IMR-90 (cell line): ENCODE measurements at regions not wholly inside any gene's neighbourhood (a gene's known extent, or its start where the extent isn't known, plus 50 kb on each side); places are given as distances from the start of the nearest gene placed in this dataset.

Experiments used
- ATAC-seq: fragments of 200-7000 bp; cut with Tn5 transposase; 2 replicates; pipeline ENCODE4 v1.9.1; 2020; ENCODE audit warnings: low read depth, mild to moderate bottlenecking, moderate library complexity
- BruUV-seq: library from RNA; stranded (reverse); fragments of 400-500 nt; replicated peaks from 2 replicates; lab custom pipeline; 2021; lab: Mats Ljungman, UMichigan
- CTCF ChIA-PET: fragments of 300-600 bp; formaldehyde crosslinking; extraction: SDS; loops from one replicate; lab custom pipeline; 2021; ENCODE audit warnings: antibody characterized with exemption; lab: Yijun Ruan, JAX
- POLR2A ChIA-PET: fragments of 300-600 bp; sonication (Branson Sonifier 250); formaldehyde crosslinking; loops from one replicate; lab custom pipeline; 2022; ENCODE audit warnings: antibody characterized with exemption; ENCODE audit not compliant: unreplicated experiment; lab: Charles Lee
- DNase-seq: peaks from one replicate; pipeline ENCODE4 v3.0.0; 2013
- H2AFZ ChIP-seq: replicated peaks from 2 replicates; pipeline ENCODE3; 2013; ENCODE audit warnings: low read length, mild to moderate bottlenecking; ENCODE audit not compliant: poor library complexity
- H2AK5ac ChIP-seq: 2 replicates; pipeline ENCODE4 v1.6.1; 2013; ENCODE audit warnings: low read depth, low read length, inconsistent platforms
- H2AK9ac ChIP-seq: replicated peaks from 2 replicates; pipeline ENCODE3; 2013; ENCODE audit warnings: mild to moderate bottlenecking, low read depth, low read length, moderate library complexity; ENCODE audit not compliant: poor library complexity
- H2BK120ac ChIP-seq: 2 replicates; pipeline ENCODE4 v1.6.1; 2013; ENCODE audit warnings: low read depth, low read length, inconsistent platforms
- H2BK15ac ChIP-seq: 3 replicates; pipeline ENCODE4 v1.6.1; 2013; ENCODE audit warnings: low read depth, low read length, inconsistent platforms
- H2BK20ac ChIP-seq: 2 replicates; pipeline ENCODE4 v1.6.1; 2013; ENCODE audit warnings: low read depth, mild to moderate bottlenecking, inconsistent platforms, low read length, moderate library complexity
- H2BK5ac ChIP-seq: 2 replicates; pipeline ENCODE4 v1.6.1; 2013; ENCODE audit warnings: mild to moderate bottlenecking, low read depth, low read length, inconsistent platforms; ENCODE audit not compliant: poor library complexity, severe bottlenecking
- H3K14ac ChIP-seq: replicated peaks from 2 replicates; pipeline ENCODE4 v1.6.1; 2013; ENCODE audit warnings: low read depth, low read length, inconsistent platforms
- H3K18ac ChIP-seq: 2 replicates; pipeline ENCODE4 v1.6.1; 2013; ENCODE audit warnings: low read depth, low read length, control low read depth
- H3K23ac ChIP-seq: 2 replicates; pipeline ENCODE4 v1.6.1; 2013; ENCODE audit warnings: low read depth, low read length, inconsistent platforms
- H3K27ac ChIP-seq: 2 replicates; pipeline ENCODE4 v1.5.1; 2013; ENCODE audit warnings: mild to moderate bottlenecking, control low read depth, low read length; ENCODE audit not compliant: insufficient read depth
- H3K27me3 ChIP-seq: 2 replicates; pipeline ENCODE4 v1.6.1; 2013; ENCODE audit warnings: low read length; ENCODE audit not compliant: control insufficient read depth, insufficient read depth
- H3K36me3 ChIP-seq: 2 replicates; pipeline ENCODE4 v1.6.1; 2013; ENCODE audit warnings: low read length, mixed read lengths; ENCODE audit not compliant: control insufficient read depth, insufficient read depth
- H3K4ac ChIP-seq: 2 replicates; pipeline ENCODE4 v1.6.1; 2013; ENCODE audit warnings: low read depth, low read length, inconsistent platforms
- H3K4me1 ChIP-seq: 2 replicates; pipeline ENCODE4 v1.6.1; 2013; ENCODE audit warnings: low read length, mixed read lengths; ENCODE audit not compliant: control insufficient read depth, insufficient read depth
- H3K4me2 ChIP-seq: 2 replicates; pipeline ENCODE4 v1.6.1; 2013; ENCODE audit warnings: low read depth, mild to moderate bottlenecking, control low read depth, low read length, moderate library complexity
- H3K4me3 ChIP-seq: 2 replicates; pipeline ENCODE4 v1.5.1; 2013; ENCODE audit warnings: low read depth, mild to moderate bottlenecking, control low read depth, low read length, moderate library complexity; ENCODE audit not compliant: insufficient read depth
- H3K56ac ChIP-seq: 2 replicates; pipeline ENCODE4 v1.6.1; 2013; ENCODE audit warnings: low read length, inconsistent platforms; ENCODE audit not compliant: insufficient read depth; ENCODE audit errors: extremely low read depth
- H3K79me1 ChIP-seq, 2 experiments: 2 replicates each; pipeline ENCODE4 v1.6.1; 2013; ENCODE audit warnings: low read length in 2 of 2, inconsistent platforms in 1 of 2, low read depth in 1 of 2
- H3K9ac ChIP-seq: 2 replicates; pipeline ENCODE4 v1.6.1; 2013; ENCODE audit warnings: low read depth, low read length, control low read depth
- H3K9me1 ChIP-seq: 2 replicates; pipeline ENCODE4 v1.6.1; 2013; ENCODE audit warnings: low read length, inconsistent platforms; ENCODE audit not compliant: insufficient read depth
- H3K9me3 ChIP-seq: 2 replicates; pipeline ENCODE4 v1.6.1; 2013; ENCODE audit warnings: low read length; ENCODE audit not compliant: control insufficient read depth, insufficient read depth
- H4K20me1 ChIP-seq: 2 replicates; pipeline ENCODE4 v1.6.1; 2013; ENCODE audit warnings: low read length, inconsistent platforms; ENCODE audit not compliant: insufficient read depth
- H4K5ac ChIP-seq: 2 replicates; pipeline ENCODE4 v1.6.1; 2013; ENCODE audit warnings: mild to moderate bottlenecking, low read depth, low read length, control low read depth
- H4K8ac ChIP-seq, 2 experiments: 2 replicates each; pipeline ENCODE4 v1.6.1; 2013; ENCODE audit warnings: low read depth in 2 of 2, low read length in 2 of 2, control low read depth in 1 of 2, inconsistent platforms in 1 of 2
- H4K91ac ChIP-seq: 2 replicates; pipeline ENCODE4 v1.6.1; 2013; ENCODE audit warnings: low read depth, low read length, inconsistent platforms; ENCODE audit not compliant: insufficient read depth
- CHD1 ChIP-seq: IDR thresholded peaks from 2 replicates; pipeline ENCODE4 v1.6.1; 2012; ENCODE audit warnings: low read depth, low read length, improper control_type of control experiment
- MAZ ChIP-seq: IDR thresholded peaks from 2 replicates; pipeline ENCODE4 v1.6.1; 2012; ENCODE audit warnings: low read depth, mild to moderate bottlenecking, low read length, improper control_type of control experiment, moderate library complexity, borderline replicate concordance
- MXI1 ChIP-seq: IDR thresholded peaks from 2 replicates; pipeline ENCODE4 v1.6.1; 2012; ENCODE audit warnings: low read depth, mild to moderate bottlenecking, low read length, moderate library complexity, borderline replicate concordance
- NFE2L2 ChIP-seq: fragments of 150-350 bp; IDR thresholded peaks from 2 replicates; pipeline ENCODE4 v1.6.1; 2016; ENCODE audit warnings: low read depth, mild to moderate bottlenecking, low read length
- POLR2A ChIP-seq: IDR thresholded peaks from 2 replicates; pipeline ENCODE4 v1.6.1; 2012; ENCODE audit warnings: mild to moderate bottlenecking, low read depth, low read length
- RAD21 ChIP-seq: IDR thresholded peaks from 2 replicates; pipeline ENCODE4 v1.6.1; 2012; ENCODE audit warnings: low read length, improper control_type of control experiment
- RCOR1 ChIP-seq: IDR thresholded peaks from 2 replicates; pipeline ENCODE4 v1.6.1; 2012; ENCODE audit warnings: mild to moderate bottlenecking, low read length, improper control_type of control experiment; ENCODE audit not compliant: insufficient replicate concordance
- RFX5 ChIP-seq: IDR thresholded peaks from 2 replicates; pipeline ENCODE4 v1.8.0; 2012; ENCODE audit warnings: low read depth, mild to moderate bottlenecking, low read length, moderate library complexity
- SMC3 ChIP-seq: fragments of 150-350 bp; IDR thresholded peaks from 2 replicates; pipeline ENCODE4 v1.6.1; 2016; ENCODE audit warnings: low read depth, mild to moderate bottlenecking, antibody characterized with exemption, low read length, moderate library complexity
- WGBS, 2 experiments: methylation state at CpG; one replicate each; pipeline versions ENCODE4 v1.1.5 to v1.1.7; 2013; ENCODE audit warnings: missing lambda C conversion rate in 2 of 2; ENCODE audit not compliant: insufficient read length in 1 of 2; ENCODE audit errors: extremely low coverage in 2 of 2; 5-methylcytosine and 5-hydroxymethylcytosine counted together
- dilution Hi-C: fragments of 300-500 bp; cut with HindIII; formaldehyde crosslinking; loops from one replicate; pipeline ENCODE4 v1.14.3; 2018; ENCODE audit warnings: low sequenced_read_pairs; ENCODE audit not compliant: unreplicated experiment
- in situ Hi-C: fragments of 300-500 bp; cut with MboI; formaldehyde crosslinking; loops from 3 replicates; pipeline ENCODE4 v1.14.3; 2019; ENCODE audit warnings: low sequenced_read_pairs, inconsistent platforms, mixed read lengths
- intact Hi-C: fragments of 100-400 bp; cut with micrococcal nuclease; formaldehyde crosslinking; loops from 2 replicates; pipeline ENCODE4 v1.10.0; 2022
- TF ChIP-seq, protein P1 (sequence below): conservative IDR thresholded peaks from 2 replicates; pipeline ENCODE4 v1.5.1; 2012; ENCODE audit warnings: mild to moderate bottlenecking, low read depth, low read length, improper control_type of control experiment

DNA sequence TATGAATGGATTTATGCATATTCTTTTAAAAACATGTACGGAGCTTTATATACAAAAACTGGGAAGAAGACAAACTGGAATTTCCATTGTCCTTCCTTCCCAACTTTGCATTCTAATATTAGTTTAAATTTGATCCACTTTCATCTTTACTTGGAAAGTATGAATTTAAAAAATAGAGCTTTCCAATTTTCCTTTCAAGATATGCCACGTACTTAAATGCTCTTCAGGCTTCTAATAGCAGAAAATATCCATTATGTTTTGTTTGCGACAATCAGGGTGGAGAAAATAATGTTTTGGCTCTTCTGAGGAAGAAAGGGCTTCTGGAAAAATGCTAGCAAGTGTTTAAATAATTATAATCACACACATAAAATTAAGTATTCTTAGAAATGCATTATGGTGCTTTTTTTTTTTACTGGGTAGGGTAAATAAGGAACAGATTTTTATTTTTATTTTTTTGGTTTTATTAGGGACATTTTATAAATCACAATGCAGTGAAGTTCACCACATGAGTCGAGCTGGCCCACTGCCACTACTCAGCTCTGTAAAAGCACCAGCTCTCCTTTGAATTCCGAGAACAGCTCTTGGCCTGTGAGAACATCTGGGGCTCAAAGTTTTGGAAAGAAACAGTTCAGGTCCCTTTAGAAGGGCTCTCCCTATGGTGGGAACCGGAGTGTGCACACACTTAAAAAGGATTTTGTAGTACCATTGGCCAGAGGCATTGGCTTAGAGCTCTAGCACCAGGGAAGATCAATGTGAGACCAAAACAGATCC, 287.4 kb upstream of the LYPLAL1 start:
- Histone ChIP-seq H2BK5ac (no peak overlapping the region), H3K27me3 (no peaks in the 10 kb centered on the region), H3K56ac (no peak overlapping the region; the same call in 1 of the 2 replicates), H3K4me1 (no peaks in the 10 kb centered on the region), H3K9ac (no peak overlapping the region), H2AK9ac (no peak overlapping the region), H3K4ac (no peak overlapping the region), H3K9me3 (no peaks in the 10 kb centered on the region), H3K14ac (no peak overlapping the region), H3K79me1 (no peaks in the 10 kb centered on the region), H3K4me3 (no peak overlapping the region), H3K18ac (no peak overlapping the region), H4K20me1 (no peaks in the 10 kb centered on the region), H3K4me2 (no peak overlapping the region), H3K36me3 (no peaks in the 10 kb centered on the region), H4K8ac (0 out of 4 replicates have a peak overlapping the region, but pooled peaks of 1 of the 2 experiments have one; percentile 24), H2BK20ac (no peak overlapping the region), H2AK5ac (no peak overlapping the region), H2BK120ac (no peak overlapping the region; the same call in 1 of the 2 replicates), H4K91ac (no peak overlapping the region), H3K27ac (no peak overlapping the region), H3K23ac (no peak overlapping the region), H4K5ac (no peak overlapping the region), H2BK15ac (no peak overlapping the region; the same call in 2 of the 3 replicates), H2AFZ (no peak overlapping the region), H3K9me1 (no peaks in the 10 kb centered on the region)
- dilution Hi-C loops: no loop called here
- ATAC-seq: no peak
- WGBS, 2 experiments: 33% methylated on average over 1 of the region's 6 CpGs; no CpG with 5 or more reads in 1 of the 2 experiments
- DNase-seq: peak; percentile 47
- intact Hi-C loops: no loop called here
- POLR2A ChIA-PET: no interaction called here
- in situ Hi-C loops: no loop called here
- TF ChIP-seq MAZ (no peak), SMC3 (no peak), CHD1 (no peak), MXI1 (no peak), RFX5 (no peak), RAD21 (no peak), POLR2A (no peak), RCOR1 (no peak), NFE2L2 (no peak)
- TF ChIP-seq, protein P1, sequence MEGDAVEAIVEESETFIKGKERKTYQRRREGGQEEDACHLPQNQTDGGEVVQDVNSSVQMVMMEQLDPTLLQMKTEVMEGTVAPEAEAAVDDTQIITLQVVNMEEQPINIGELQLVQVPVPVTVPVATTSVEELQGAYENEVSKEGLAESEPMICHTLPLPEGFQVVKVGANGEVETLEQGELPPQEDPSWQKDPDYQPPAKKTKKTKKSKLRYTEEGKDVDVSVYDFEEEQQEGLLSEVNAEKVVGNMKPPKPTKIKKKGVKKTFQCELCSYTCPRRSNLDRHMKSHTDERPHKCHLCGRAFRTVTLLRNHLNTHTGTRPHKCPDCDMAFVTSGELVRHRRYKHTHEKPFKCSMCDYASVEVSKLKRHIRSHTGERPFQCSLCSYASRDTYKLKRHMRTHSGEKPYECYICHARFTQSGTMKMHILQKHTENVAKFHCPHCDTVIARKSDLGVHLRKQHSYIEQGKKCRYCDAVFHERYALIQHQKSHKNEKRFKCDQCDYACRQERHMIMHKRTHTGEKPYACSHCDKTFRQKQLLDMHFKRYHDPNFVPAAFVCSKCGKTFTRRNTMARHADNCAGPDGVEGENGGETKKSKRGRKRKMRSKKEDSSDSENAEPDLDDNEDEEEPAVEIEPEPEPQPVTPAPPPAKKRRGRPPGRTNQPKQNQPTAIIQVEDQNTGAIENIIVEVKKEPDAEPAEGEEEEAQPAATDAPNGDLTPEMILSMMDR: no peak
- BruUV-seq: no TSS peak
- CTCF ChIA-PET: interaction anchor here (0.7 kb wide), 1 partner anchor 9 kb away, joined by 3 read pairs; no protein-coding TSS in a partner anchor
